H9 (cell line): ENCODE measurements at regions not wholly inside any gene's neighbourhood (a gene's known extent, or its start where the extent isn't known, plus 50 kb on each side); places are given as distances from the start of the nearest gene placed in this dataset.

Source experiments
- DNase-seq: peaks from one replicate; pipeline ENCODE4 v3.0.0-alpha.2; 2017
- H2AFZ ChIP-seq: one replicate; pipeline ENCODE4 v1.6.1; 2013; ENCODE audit warnings: mild to moderate bottlenecking, low read length, control low read depth, moderate library complexity
- H2AK5ac ChIP-seq: 2 replicates; pipeline ENCODE4 v1.6.1; 2013; ENCODE audit warnings: low read length, control low read depth, mixed read lengths; ENCODE audit not compliant: insufficient read length
- H2BK120ac ChIP-seq: one replicate; pipeline ENCODE4 v1.6.1; 2013; ENCODE audit warnings: low read depth, mild to moderate bottlenecking, low read length, control low read depth, inconsistent platforms; ENCODE audit not compliant: poor library complexity, severe bottlenecking
- H2BK12ac ChIP-seq: 2 replicates; pipeline ENCODE4 v1.6.1; 2013; ENCODE audit warnings: low read length, control low read depth, mixed read lengths, low read depth; ENCODE audit not compliant: insufficient read length
- H2BK15ac ChIP-seq: 2 replicates; pipeline ENCODE4 v1.6.1; 2013; ENCODE audit warnings: low read depth, low read length, control low read depth
- H2BK20ac ChIP-seq: one replicate; pipeline ENCODE4 v1.6.1; 2013; ENCODE audit warnings: low read depth, mild to moderate bottlenecking, low read length, control low read depth, inconsistent platforms; ENCODE audit not compliant: poor library complexity, severe bottlenecking
- H2BK5ac ChIP-seq: 2 replicates; pipeline ENCODE4 v1.6.1; 2013; ENCODE audit warnings: low read length, control low read depth, mixed read lengths; ENCODE audit not compliant: insufficient read length
- H3K14ac ChIP-seq: 2 replicates; pipeline ENCODE4 v1.6.1; 2013; ENCODE audit warnings: low read length, control low read depth; ENCODE audit not compliant: insufficient read depth
- H3K18ac ChIP-seq: 2 replicates; pipeline ENCODE4 v1.6.1; 2013; ENCODE audit warnings: low read depth, mild to moderate bottlenecking, mixed read lengths, low read length, control low read depth; ENCODE audit not compliant: insufficient read length
- H3K23ac ChIP-seq: 2 replicates; pipeline ENCODE4 v1.6.1; 2013; ENCODE audit warnings: low read length, control low read depth, mixed read lengths, low read depth; ENCODE audit not compliant: insufficient read length
- H3K23me2 ChIP-seq: 2 replicates; pipeline ENCODE4 v1.6.1; 2013; ENCODE audit warnings: low read depth, mild to moderate bottlenecking, mixed read lengths, low read length, control low read depth; ENCODE audit not compliant: insufficient read length, poor library complexity, severe bottlenecking
- H3K27ac ChIP-seq: 2 replicates; pipeline ENCODE4 v1.5.1; 2013; ENCODE audit warnings: low read length, control low read depth, mixed read lengths, low read depth; ENCODE audit not compliant: insufficient read length
- H3K27me3 ChIP-seq: 2 replicates; pipeline ENCODE4 v1.6.1; 2013; ENCODE audit warnings: low read length, control low read depth, inconsistent platforms; ENCODE audit not compliant: insufficient read depth
- H3K4ac ChIP-seq: 2 replicates; pipeline ENCODE4 v1.6.1; 2013; ENCODE audit warnings: low read depth, mild to moderate bottlenecking, control low read depth, inconsistent platforms, low read length, moderate library complexity
- H3K4me1 ChIP-seq: 2 replicates; pipeline ENCODE4 v1.6.1; 2013; ENCODE audit warnings: low read length, control low read depth, inconsistent platforms; ENCODE audit not compliant: insufficient read depth
- H3K4me2 ChIP-seq: 2 replicates; pipeline ENCODE4 v1.6.1; 2013; ENCODE audit warnings: low read length, control low read depth, mixed read lengths; ENCODE audit not compliant: insufficient read length, insufficient read depth
- H3K56ac ChIP-seq: 2 replicates; pipeline ENCODE4 v1.6.1; 2013; ENCODE audit warnings: low read depth, mild to moderate bottlenecking, mixed read lengths, low read length, control low read depth; ENCODE audit not compliant: insufficient read length
- H3K79me1 ChIP-seq: 2 replicates; pipeline ENCODE4 v1.6.1; 2013; ENCODE audit warnings: low read depth, mild to moderate bottlenecking, moderate library complexity, low read length, control low read depth, inconsistent platforms; ENCODE audit not compliant: insufficient read depth, poor library complexity, severe bottlenecking
- H3K79me2 ChIP-seq: 2 replicates; pipeline ENCODE4 v1.6.1; 2013; ENCODE audit warnings: low read length, control low read depth, inconsistent platforms; ENCODE audit not compliant: insufficient read depth
- H3K9ac ChIP-seq: 2 replicates; pipeline ENCODE4 v1.6.1; 2013; ENCODE audit warnings: low read length, control low read depth, mixed read lengths; ENCODE audit not compliant: insufficient read length; ENCODE audit errors: extremely low read depth
- H3K9me3 ChIP-seq: one replicate; pipeline ENCODE4 v1.6.1; 2013; ENCODE audit warnings: low read depth, low read length, inconsistent platforms; ENCODE audit not compliant: control insufficient read depth
- H3T11ph ChIP-seq: one replicate; pipeline ENCODE4 v1.6.1; 2013; ENCODE audit warnings: mild to moderate bottlenecking, low read length, control low read depth, inconsistent platforms
- H4K20me1 ChIP-seq: one replicate; pipeline ENCODE4 v1.6.1; 2013; ENCODE audit not compliant: control insufficient read depth, insufficient read length, insufficient read depth
- H4K5ac ChIP-seq: 2 replicates; pipeline ENCODE4 v1.6.1; 2013; ENCODE audit warnings: low read depth, mild to moderate bottlenecking, mixed read lengths, low read length, control low read depth; ENCODE audit not compliant: insufficient read length
- H4K8ac ChIP-seq: replicated peaks from 2 replicates; pipeline ENCODE4 v1.6.1; 2013; ENCODE audit warnings: low read length, control low read depth, mixed read lengths, low read depth; ENCODE audit not compliant: insufficient read length
- H4K91ac ChIP-seq: 2 replicates; pipeline ENCODE4 v1.6.1; 2013; ENCODE audit warnings: low read depth, mild to moderate bottlenecking, moderate library complexity, mixed read lengths, low read length, control low read depth; ENCODE audit not compliant: insufficient read length
- H3K27ac Mint-ChIP-seq, 3 experiments: 2 replicates in 2 of 3; 3 replicates in 1 of 3; pipeline ENCODE4 v1.8.0; 2020 to 2021; ENCODE audit warnings: mixed read lengths in 3 of 3, mild to moderate bottlenecking in 1 of 3, moderate library complexity in 1 of 3
- H3K27me3 Mint-ChIP-seq: 2 replicates; pipeline ENCODE4 v1.8.0; 2021; ENCODE audit warnings: low read depth, mild to moderate bottlenecking, moderate library complexity, mixed read lengths
- H3K36me3 Mint-ChIP-seq, 3 experiments: 2 replicates in 2 of 3; 3 replicates in 1 of 3; pipeline ENCODE4 v1.8.0; 2020 to 2021; ENCODE audit warnings: low read depth in 3 of 3, mixed read lengths in 3 of 3; ENCODE audit not compliant: insufficient read depth in 1 of 3
- H3K4me1 Mint-ChIP-seq, 2 experiments: 2 replicates each; pipeline ENCODE4 v1.8.0; 2020; ENCODE audit warnings: mixed read lengths in 2 of 2
- H3K4me3 Mint-ChIP-seq, 2 experiments: 2 replicates in 1 of 2; 3 replicates in 1 of 2; pipeline ENCODE4 v1.8.0; 2020 to 2021; ENCODE audit warnings: mild to moderate bottlenecking in 2 of 2, mixed read lengths in 2 of 2, moderate library complexity in 1 of 2
- H3K9me3 Mint-ChIP-seq, 2 experiments: 2 replicates in 1 of 2; 3 replicates in 1 of 2; pipeline ENCODE4 v1.8.0; 2020; ENCODE audit warnings: mild to moderate bottlenecking in 2 of 2, mixed read lengths in 2 of 2, moderate library complexity in 1 of 2
- WGBS: extraction: QIAGEN DNeasy Blood & Tissue Kit; methylation state at CpG from one replicate; pipeline ENCODE4 v1.1.7; 2013; ENCODE audit warnings: missing lambda C conversion rate, low lambda C conversion rate, mixed read lengths; ENCODE audit not compliant: insufficient read length; ENCODE audit errors: extremely low coverage; 5-methylcytosine and 5-hydroxymethylcytosine counted together
- TF ChIP-seq, protein P1 (sequence below): fragments of 200-600 bp; sonication (generic); conservative IDR thresholded peaks from 3 replicates; pipeline ENCODE4 v1.8.0; 2021; ENCODE audit warnings: antibody characterized with exemption, mild to moderate bottlenecking

DNA sequence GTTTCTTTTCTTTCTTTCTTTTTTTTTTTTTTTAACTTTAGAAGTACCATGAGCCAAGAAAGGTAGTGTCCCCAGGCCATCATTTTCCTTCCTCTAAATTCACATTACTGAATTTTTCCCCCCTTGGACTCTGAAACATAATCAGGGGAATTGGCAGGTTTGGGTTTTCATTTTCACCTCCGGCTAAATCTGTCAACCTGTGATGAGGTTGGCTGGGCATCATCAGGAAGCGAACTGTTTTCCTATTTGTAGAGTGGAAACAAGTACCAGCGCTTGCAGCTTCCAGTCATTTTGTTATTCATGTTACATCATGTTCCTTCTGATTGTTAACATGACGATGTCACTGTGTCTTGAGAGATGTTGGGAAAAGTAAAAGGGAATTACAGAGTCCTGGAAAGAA, 641.9 kb upstream of the RBFOX1 start:
- Mint-ChIP-seq H3K27me3 (peaks cover 3% of the 10 kb centered on the region), H3K4me3 (no peak overlapping the region), H3K27ac (no peak overlapping the region), H3K36me3 (peaks cover 0 to 10% (median 0%) of the 10 kb centered on the region in 3 experiments; a peak in 3 of 7 replicates), H3K4me1 (peaks cover 0 to 2% of the 10 kb centered on the region in 2 experiments; a peak in 1 of 4 replicates), H3K9me3 (peaks cover 5 to 11% of the 10 kb centered on the region in 2 experiments; a peak in 4 of 5 replicates)
- Histone ChIP-seq H4K8ac (no peak overlapping the region), H3K4me1 (no peaks in the 10 kb centered on the region), H3K18ac (no peak overlapping the region), H2BK5ac (no peak overlapping the region), H4K91ac (no peak overlapping the region), H2BK20ac (no peak overlapping the region), H4K5ac (no peak overlapping the region), H3K27ac (no peak overlapping the region), H3K56ac (no peak overlapping the region), H3K27me3 (no peaks in the 10 kb centered on the region), H3K23ac (no peak overlapping the region), H3K9ac (no peak overlapping the region), H4K20me1 (no peaks in the 10 kb centered on the region), H3K14ac (no peak overlapping the region), H3T11ph (no peak overlapping the region), H2BK120ac (no peak overlapping the region), H3K79me1 (no peaks in the 10 kb centered on the region), H3K9me3 (no peaks in the 10 kb centered on the region), H3K79me2 (no peaks in the 10 kb centered on the region), H2AFZ (no peak overlapping the region), H3K4ac (no peak overlapping the region), H2AK5ac (no peak overlapping the region), H3K23me2 (no peaks in the 10 kb centered on the region), H3K4me2 (no peak overlapping the region), H2BK15ac (no peak overlapping the region), H2BK12ac (no peak overlapping the region)
- no peak for DNase-seq
- WGBS, result no CpG with 5 or more reads among the region's 4 CpGs
- TF ChIP-seq, protein P1, sequence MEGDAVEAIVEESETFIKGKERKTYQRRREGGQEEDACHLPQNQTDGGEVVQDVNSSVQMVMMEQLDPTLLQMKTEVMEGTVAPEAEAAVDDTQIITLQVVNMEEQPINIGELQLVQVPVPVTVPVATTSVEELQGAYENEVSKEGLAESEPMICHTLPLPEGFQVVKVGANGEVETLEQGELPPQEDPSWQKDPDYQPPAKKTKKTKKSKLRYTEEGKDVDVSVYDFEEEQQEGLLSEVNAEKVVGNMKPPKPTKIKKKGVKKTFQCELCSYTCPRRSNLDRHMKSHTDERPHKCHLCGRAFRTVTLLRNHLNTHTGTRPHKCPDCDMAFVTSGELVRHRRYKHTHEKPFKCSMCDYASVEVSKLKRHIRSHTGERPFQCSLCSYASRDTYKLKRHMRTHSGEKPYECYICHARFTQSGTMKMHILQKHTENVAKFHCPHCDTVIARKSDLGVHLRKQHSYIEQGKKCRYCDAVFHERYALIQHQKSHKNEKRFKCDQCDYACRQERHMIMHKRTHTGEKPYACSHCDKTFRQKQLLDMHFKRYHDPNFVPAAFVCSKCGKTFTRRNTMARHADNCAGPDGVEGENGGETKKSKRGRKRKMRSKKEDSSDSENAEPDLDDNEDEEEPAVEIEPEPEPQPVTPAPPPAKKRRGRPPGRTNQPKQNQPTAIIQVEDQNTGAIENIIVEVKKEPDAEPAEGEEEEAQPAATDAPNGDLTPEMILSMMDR, result no peak
